Liver (tissue), 8 donors: ENCODE measurements at regions not wholly inside any gene's neighbourhood (a gene's known extent, or its start where the extent isn't known, plus 50 kb on each side); places are given as distances from the start of the nearest gene placed in this dataset.

Source experiments
- DNase-seq: peaks from one replicate; pipeline ENCODE4 v3.0.0-alpha.2; 2017; ENCODE audit warnings: low spot score
- H3K27ac ChIP-seq, 2 donors: one replicate each; pipeline ENCODE4 v1.7.0; 2013; ENCODE audit warnings: inconsistent platforms in 2 of 2, low read length in 2 of 2, control low read depth in 1 of 2, low read depth in 1 of 2, mild to moderate bottlenecking in 1 of 2
- H3K27me3 ChIP-seq, 4 donors: one replicate each; pipeline versions ENCODE4 v1.6.1 to v1.7.0; 2013; ENCODE audit warnings: low read length in 3 of 4, inconsistent platforms in 1 of 4, mild to moderate bottlenecking in 1 of 4, moderate library complexity in 1 of 4; ENCODE audit not compliant: control insufficient read depth in 4 of 4, insufficient read depth in 4 of 4
- H3K36me3 ChIP-seq, 4 donors: one replicate each; pipeline versions ENCODE4 v1.6.1 to v1.7.0; 2013; ENCODE audit warnings: low read length in 3 of 4, mild to moderate bottlenecking in 3 of 4, low read depth in 1 of 4, moderate library complexity in 1 of 4; ENCODE audit not compliant: control insufficient read depth in 4 of 4, insufficient read depth in 3 of 4
- H3K4me1 ChIP-seq, 4 donors: one replicate each; pipeline versions ENCODE4 v1.6.1 to v1.7.0; 2013; ENCODE audit warnings: low read length in 3 of 4, mild to moderate bottlenecking in 3 of 4, moderate library complexity in 1 of 4; ENCODE audit not compliant: control insufficient read depth in 4 of 4, insufficient read depth in 4 of 4
- H3K4me3 ChIP-seq, 3 donors: one replicate each; pipeline versions ENCODE4 v1.6.1 to v1.7.0; 2013; ENCODE audit warnings: low read length in 3 of 3, control low read depth in 1 of 3, low read depth in 1 of 3, mild to moderate bottlenecking in 1 of 3
- H3K9ac ChIP-seq, 2 donors: one replicate each; pipeline ENCODE4 v1.7.0; 2013; ENCODE audit warnings: low read length in 2 of 2, mild to moderate bottlenecking in 2 of 2, moderate library complexity in 2 of 2, control low read depth in 1 of 2, low read depth in 1 of 2
- H3K9me3 ChIP-seq, 4 donors: one replicate each; pipeline versions ENCODE4 v1.6.1 to v1.7.0; 2013; ENCODE audit warnings: low read length in 3 of 4; ENCODE audit not compliant: control insufficient read depth in 4 of 4
- EGR1 ChIP-seq, 2 donors: IDR thresholded peaks; 2 replicates each; pipeline ENCODE4 v1.6.1; 2016 to 2018; ENCODE audit warnings: antibody characterized with exemption in 2 of 2, low read depth in 2 of 2
- FOXA1 ChIP-seq: IDR thresholded peaks from 2 replicates; pipeline ENCODE4 v1.6.1; 2016; ENCODE audit warnings: antibody characterized with exemption
- FOXA2 ChIP-seq: IDR thresholded peaks from 2 replicates; pipeline ENCODE4 v1.6.1; 2016; ENCODE audit warnings: antibody characterized with exemption
- HNF4A ChIP-seq, 2 donors: conservative IDR thresholded peaks; 2 replicates each; pipeline ENCODE4 v1.6.1; 2016; ENCODE audit warnings: antibody characterized with exemption in 2 of 2, mild to moderate bottlenecking in 2 of 2
- HNF4G ChIP-seq: IDR thresholded peaks from 2 replicates; pipeline ENCODE4 v1.6.1; 2016; ENCODE audit warnings: antibody characterized with exemption
- JUND ChIP-seq, 2 donors: IDR thresholded peaks; 2 replicates each; pipeline ENCODE4 v1.6.1; 2016; ENCODE audit warnings: antibody characterized with exemption in 2 of 2
- NR2F2 ChIP-seq: IDR thresholded peaks from 2 replicates; pipeline ENCODE4 v1.6.1; 2016; ENCODE audit warnings: antibody characterized with exemption
- RAD21 ChIP-seq, 2 donors: IDR thresholded peaks; 2 replicates each; pipeline ENCODE4 v1.6.1; 2016; ENCODE audit warnings: antibody characterized with exemption in 2 of 2, mild to moderate bottlenecking in 2 of 2
- RXRA ChIP-seq, 2 donors: IDR thresholded peaks; 2 replicates each; pipeline ENCODE4 v1.6.1; 2017 to 2018; ENCODE audit warnings: antibody characterized with exemption in 2 of 2, mild to moderate bottlenecking in 1 of 2
- SP1 ChIP-seq: IDR thresholded peaks from 2 replicates; pipeline ENCODE4 v1.6.1; 2018; ENCODE audit warnings: antibody characterized with exemption, mild to moderate bottlenecking
- TAF1 ChIP-seq: conservative IDR thresholded peaks from 2 replicates; pipeline ENCODE4 v1.6.1; 2016; ENCODE audit warnings: antibody characterized with exemption, mild to moderate bottlenecking
- YY1 ChIP-seq: IDR thresholded peaks from 2 replicates; pipeline ENCODE4 v1.6.1; 2016; ENCODE audit warnings: antibody characterized with exemption, mild to moderate bottlenecking
- WGBS: extraction: QIAGEN DNeasy Blood & Tissue Kit; methylation state at CpG from one replicate; pipeline ENCODE4 v1.1.7; 2013; 5-methylcytosine and 5-hydroxymethylcytosine counted together
- TF ChIP-seq, protein P1 (sequence below): IDR thresholded peaks from 2 replicates; pipeline ENCODE4 v1.6.1; 2016; ENCODE audit warnings: antibody characterized with exemption
- TF ChIP-seq, protein P2 (sequence below): IDR thresholded peaks from 2 replicates; pipeline ENCODE4 v1.6.1; 2016; ENCODE audit warnings: antibody characterized with exemption
- TF ChIP-seq, protein P3 (sequence below): IDR thresholded peaks from 2 replicates; pipeline ENCODE4 v1.6.1; 2016; ENCODE audit warnings: antibody characterized with exemption
- TF ChIP-seq, protein P4 (sequence below): fragments of 150-350 bp; IDR thresholded peaks from 2 replicates; pipeline ENCODE4 v1.5.1; 2017; ENCODE audit warnings: improper control_type of control experiment, low read depth, low read length; ENCODE audit not compliant: missing input control
- donor health status: healthy.
- donor health status: healthy.
- donor health status: healthy.
- donor health status: healthy.
- donor health status: healthy.

DNA sequence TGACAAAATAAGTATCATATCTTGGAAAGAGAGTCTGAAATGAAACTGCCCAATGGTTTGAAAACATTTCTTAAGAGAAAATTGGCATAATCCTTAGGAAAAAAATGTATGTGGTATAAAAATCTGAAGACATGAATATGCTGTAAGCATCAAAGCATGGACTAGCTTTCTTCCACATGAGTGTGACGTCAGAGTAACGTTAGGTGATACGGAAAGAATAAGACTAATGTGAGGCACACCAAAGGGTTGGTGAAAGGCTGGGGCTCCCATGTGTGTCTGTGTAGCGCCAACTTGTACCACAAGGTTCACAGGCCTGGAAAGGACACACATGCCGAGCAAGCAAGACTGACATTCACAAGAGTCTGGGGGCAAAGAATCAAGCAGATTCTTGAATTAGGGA, 238.1 kb upstream of the GLI3 start:
- H3K4me1 ChIP-seq: no peaks in the 10 kb centered on the region
- H3K9me3 ChIP-seq: no peaks in the 10 kb centered on the region
- no peaks in the 10 kb centered on the region for H3K36me3 ChIP-seq
- no peak overlapping the region for H3K27ac ChIP-seq
- TF ChIP-seq FOXA1 (no peak), EGR1 (IDR thresholded peaks at IDR 0.05; ENCODE audit: low read depth in 2 of 2) (no peak)
- no peak overlapping the region for H3K9ac ChIP-seq
- H3K4me3 ChIP-seq: no peak overlapping the region
- 87% methylated on average over 5 of the region's 5 CpGs for WGBS
- peaks cover 0 to 8% (median 0%) of the 10 kb centered on the region in 4 donors for H3K27me3 ChIP-seq
- no peak for DNase-seq

DNA sequence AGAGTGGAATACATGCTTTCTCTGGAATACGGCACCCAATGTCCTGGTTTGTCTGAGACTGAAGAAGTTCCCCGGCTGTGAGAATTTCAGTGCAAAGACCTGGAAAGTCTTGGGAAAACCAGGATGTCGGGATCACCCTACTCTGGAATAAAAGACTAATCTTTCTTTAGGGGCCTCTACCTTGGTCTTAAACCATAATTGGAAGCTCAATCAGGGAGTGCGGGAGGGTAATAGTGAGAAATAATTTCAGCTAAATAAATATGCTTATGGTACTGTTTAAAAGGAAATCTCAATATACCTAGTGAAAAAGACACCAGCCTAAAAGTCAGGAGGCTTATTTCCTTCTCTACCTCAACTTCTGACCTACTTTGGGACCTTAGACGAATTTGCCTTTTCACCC, 236.1 kb upstream of the GLI3 start:
- H3K9ac ChIP-seq: no peak overlapping the region
- no peak overlapping the region for H3K27ac ChIP-seq
- 82% methylated on average over 5 of the region's 5 CpGs for WGBS
- no peaks in the 10 kb centered on the region for H3K36me3 ChIP-seq
- H3K4me1 ChIP-seq: no peaks in the 10 kb centered on the region
- peaks cover 0 to 4% (median 0%) of the 10 kb centered on the region in 4 donors for H3K27me3 ChIP-seq
- TF ChIP-seq TAF1 (no peak), RXRA (IDR thresholded peaks at IDR 0.05) (no peak), SP1 (no peak), HNF4G (no peak), YY1 (no peak), FOXA2 (no peak), RAD21 (IDR thresholded peaks at IDR 0.05) (no peak), HNF4A (conservative IDR thresholded peaks at IDR 0.05) (no peak), JUND (IDR thresholded peaks at IDR 0.05) (no peak), EGR1 (IDR thresholded peaks at IDR 0.05; ENCODE audit: low read depth in 2 of 2) (no peak)
- TF ChIP-seq, protein P1, sequence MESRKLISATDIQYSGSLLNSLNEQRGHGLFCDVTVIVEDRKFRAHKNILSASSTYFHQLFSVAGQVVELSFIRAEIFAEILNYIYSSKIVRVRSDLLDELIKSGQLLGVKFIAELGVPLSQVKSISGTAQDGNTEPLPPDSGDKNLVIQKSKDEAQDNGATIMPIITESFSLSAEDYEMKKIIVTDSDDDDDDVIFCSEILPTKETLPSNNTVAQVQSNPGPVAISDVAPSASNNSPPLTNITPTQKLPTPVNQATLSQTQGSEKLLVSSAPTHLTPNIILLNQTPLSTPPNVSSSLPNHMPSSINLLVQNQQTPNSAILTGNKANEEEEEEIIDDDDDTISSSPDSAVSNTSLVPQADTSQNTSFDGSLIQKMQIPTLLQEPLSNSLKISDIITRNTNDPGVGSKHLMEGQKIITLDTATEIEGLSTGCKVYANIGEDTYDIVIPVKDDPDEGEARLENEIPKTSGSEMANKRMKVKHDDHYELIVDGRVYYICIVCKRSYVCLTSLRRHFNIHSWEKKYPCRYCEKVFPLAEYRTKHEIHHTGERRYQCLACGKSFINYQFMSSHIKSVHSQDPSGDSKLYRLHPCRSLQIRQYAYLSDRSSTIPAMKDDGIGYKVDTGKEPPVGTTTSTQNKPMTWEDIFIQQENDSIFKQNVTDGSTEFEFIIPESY: no peak
- TF ChIP-seq, protein P2, sequence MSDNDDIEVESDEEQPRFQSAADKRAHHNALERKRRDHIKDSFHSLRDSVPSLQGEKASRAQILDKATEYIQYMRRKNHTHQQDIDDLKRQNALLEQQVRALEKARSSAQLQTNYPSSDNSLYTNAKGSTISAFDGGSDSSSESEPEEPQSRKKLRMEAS: no peak
- TF ChIP-seq, protein P3, sequence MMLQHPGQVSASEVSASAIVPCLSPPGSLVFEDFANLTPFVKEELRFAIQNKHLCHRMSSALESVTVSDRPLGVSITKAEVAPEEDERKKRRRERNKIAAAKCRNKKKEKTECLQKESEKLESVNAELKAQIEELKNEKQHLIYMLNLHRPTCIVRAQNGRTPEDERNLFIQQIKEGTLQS: no peak
- TF ChIP-seq, protein P4, sequence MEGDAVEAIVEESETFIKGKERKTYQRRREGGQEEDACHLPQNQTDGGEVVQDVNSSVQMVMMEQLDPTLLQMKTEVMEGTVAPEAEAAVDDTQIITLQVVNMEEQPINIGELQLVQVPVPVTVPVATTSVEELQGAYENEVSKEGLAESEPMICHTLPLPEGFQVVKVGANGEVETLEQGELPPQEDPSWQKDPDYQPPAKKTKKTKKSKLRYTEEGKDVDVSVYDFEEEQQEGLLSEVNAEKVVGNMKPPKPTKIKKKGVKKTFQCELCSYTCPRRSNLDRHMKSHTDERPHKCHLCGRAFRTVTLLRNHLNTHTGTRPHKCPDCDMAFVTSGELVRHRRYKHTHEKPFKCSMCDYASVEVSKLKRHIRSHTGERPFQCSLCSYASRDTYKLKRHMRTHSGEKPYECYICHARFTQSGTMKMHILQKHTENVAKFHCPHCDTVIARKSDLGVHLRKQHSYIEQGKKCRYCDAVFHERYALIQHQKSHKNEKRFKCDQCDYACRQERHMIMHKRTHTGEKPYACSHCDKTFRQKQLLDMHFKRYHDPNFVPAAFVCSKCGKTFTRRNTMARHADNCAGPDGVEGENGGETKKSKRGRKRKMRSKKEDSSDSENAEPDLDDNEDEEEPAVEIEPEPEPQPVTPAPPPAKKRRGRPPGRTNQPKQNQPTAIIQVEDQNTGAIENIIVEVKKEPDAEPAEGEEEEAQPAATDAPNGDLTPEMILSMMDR: no peak
- no peak overlapping the region for H3K4me3 ChIP-seq
- DNase-seq: no peak
- no peaks in the 10 kb centered on the region for H3K9me3 ChIP-seq

DNA sequence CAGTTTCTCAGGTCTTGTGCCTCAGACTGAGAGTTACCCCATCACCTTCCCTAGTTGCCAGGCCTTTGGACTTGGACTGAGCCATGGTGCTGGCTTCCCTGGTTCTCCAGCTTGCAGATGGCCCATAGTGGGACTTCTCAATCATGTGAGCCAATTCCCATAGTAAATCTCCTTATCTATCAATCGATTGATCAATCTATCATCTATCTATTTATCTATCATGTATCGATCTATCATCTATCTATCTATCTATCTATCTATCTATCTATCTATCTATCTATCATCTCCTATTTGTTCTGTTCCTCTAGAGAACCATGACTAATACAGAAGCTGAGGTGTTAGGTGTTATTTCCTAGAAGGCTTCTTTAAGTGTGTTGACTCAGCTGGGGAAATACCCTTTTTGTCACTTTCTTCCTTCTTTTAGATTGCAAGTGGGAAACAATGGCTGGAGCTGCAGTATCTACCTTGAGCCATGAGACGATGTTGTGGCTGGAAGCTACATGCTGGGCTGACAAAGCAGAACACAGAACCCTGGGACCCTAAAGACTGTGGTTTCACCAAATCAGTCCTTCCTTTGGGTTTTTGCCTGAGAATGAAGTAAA, 234.7 kb upstream of the GLI3 start:
- Histone ChIP-seq H3K4me3 (no peak overlapping the region), H3K27me3 (peaks cover 0 to 4% (median 0%) of the 10 kb centered on the region in 4 donors), H3K9ac (no peak overlapping the region), H3K27ac (no peak overlapping the region), H3K36me3 (no peaks in the 10 kb centered on the region), H3K4me1 (no peaks in the 10 kb centered on the region), H3K9me3 (no peaks in the 10 kb centered on the region)
- TF ChIP-seq TAF1: no peak
- no peak for TF ChIP-seq YY1
- TF ChIP-seq NR2F2: no peak
- TF ChIP-seq FOXA1: no peak
- TF ChIP-seq JUND (IDR thresholded peaks at IDR 0.05): no peak
- TF ChIP-seq, protein P1: no peak
- no peak for TF ChIP-seq SP1
- no peak for DNase-seq
- WGBS: 80% methylated on average over 3 of the region's 3 CpGs
